ENCODE measurements at regions not wholly inside any gene's neighbourhood (a gene's known extent, or its start where the extent isn't known, plus 50 kb on each side); places are given as distances from the start of the nearest gene placed in this dataset.

- TF ChIP-seq EP300 (IDR thresholded peaks at IDR 0.05; ENCODE audit: borderline replicate concordance in 1 of 2, low read depth in 2 of 2, low read length in 2 of 2) (no peak), POLR2A (IDR thresholded peaks at IDR 0.05; ENCODE audit: control extremely low read depth in 1 of 2, low read depth in 2 of 2, low read length in 2 of 2) (no peak), SP4 (IDR thresholded peaks at IDR 0.05; ENCODE audit: low read length) (no peak), CTCF (IDR thresholded peaks at IDR 0.05; ENCODE audit: control extremely low read depth in 1 of 3, insufficient read depth in 1 of 3, low read depth in 1 of 3, low read length in 3 of 3) (no peak), SP1 (IDR thresholded peaks at IDR 0.05; ENCODE audit: low read depth, low read length) (no peak), CHD2 (IDR thresholded peaks at IDR 0.05; ENCODE audit: low read length) (no peak), TAF1 (IDR thresholded peaks at IDR 0.05; ENCODE audit: low read depth, low read length) (no peak), BACH1 (IDR thresholded peaks at IDR 0.05; ENCODE audit: low read length) (no peak), MAX (IDR thresholded peaks at IDR 0.05) (no peak), JUND (IDR thresholded peaks at IDR 0.05; ENCODE audit: low read length) (no peak), TAF7 (optimal IDR thresholded peaks at IDR 0.05; ENCODE audit: borderline replicate concordance, low read depth, low read length) (no peak), YY1 (IDR thresholded peaks at IDR 0.05; ENCODE audit: low read depth, low read length) (no peak), SUZ12 (IDR thresholded peaks at IDR 0.05; ENCODE audit: low read length) (no peak)
- TF ChIP-seq, protein P1, sequence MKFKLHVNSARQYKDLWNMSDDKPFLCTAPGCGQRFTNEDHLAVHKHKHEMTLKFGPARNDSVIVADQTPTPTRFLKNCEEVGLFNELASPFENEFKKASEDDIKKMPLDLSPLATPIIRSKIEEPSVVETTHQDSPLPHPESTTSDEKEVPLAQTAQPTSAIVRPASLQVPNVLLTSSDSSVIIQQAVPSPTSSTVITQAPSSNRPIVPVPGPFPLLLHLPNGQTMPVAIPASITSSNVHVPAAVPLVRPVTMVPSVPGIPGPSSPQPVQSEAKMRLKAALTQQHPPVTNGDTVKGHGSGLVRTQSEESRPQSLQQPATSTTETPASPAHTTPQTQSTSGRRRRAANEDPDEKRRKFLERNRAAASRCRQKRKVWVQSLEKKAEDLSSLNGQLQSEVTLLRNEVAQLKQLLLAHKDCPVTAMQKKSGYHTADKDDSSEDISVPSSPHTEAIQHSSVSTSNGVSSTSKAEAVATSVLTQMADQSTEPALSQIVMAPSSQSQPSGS (IDR thresholded peaks at IDR 0.05; ENCODE audit: low read length) = no peak
Observed at GRCh38 chr2:210956101-210956500, 399.7 kb downstream of the CPS1 start.
